SKM-1 (cell line): ENCODE measurements at regions not wholly inside any gene's neighbourhood (a gene's known extent, or its start where the extent isn't known, plus 50 kb on each side); places are given as distances from the start of the nearest gene placed in this dataset.

ENCODE experiments used
- DNase-seq: peaks from one replicate; lab custom pipeline; 2025; ENCODE audit not compliant: unreplicated experiment; lab: John Stamatoyannopoulos, UW

GRCh38 chr14:75370416-75371205 lies 57.2 kb upstream of the JDP2 start:
- DNase-seq: peak; percentile 47

- DNase-seq: no peak
Measured at GRCh38 chr14:75371297-75371696, 56.5 kb upstream of the JDP2 start.

- DNase-seq: no peak
Measured at GRCh38 chr14:75372260-75372659, 55.6 kb upstream of the JDP2 start.

- no peak for DNase-seq
Measured at GRCh38 chr14:75373133-75373532, 54.7 kb upstream of the JDP2 start.

GRCh38 chr14:75373616-75374015 lies 54.2 kb upstream of the JDP2 start:
- no peak for DNase-seq

GRCh38 chr14:75374911-75375310 lies 52.9 kb upstream of the JDP2 start:
- DNase-seq: no peak

- no peak for DNase-seq
Measured at GRCh38 chr14:75375983-75376382, 51.8 kb upstream of the JDP2 start.
